Suppressor macrophage treated with lipopolysaccharide for 1 hour (primary cell): ENCODE measurements at regions not wholly inside any gene's neighbourhood (a gene's known extent, or its start where the extent isn't known, plus 50 kb on each side); places are given as distances from the start of the nearest gene placed in this dataset.
"Not testable (repeated sequence)": the region's sequence is repeated elsewhere in the genome, so short reads cannot be mapped to it uniquely, and the experiment has no call there.

ENCODE experiments used
- DNase-seq, 3 donors: peaks; one replicate each; pipeline ENCODE4 v3.0.0-alpha.2; 2020 to 2022

DNA sequence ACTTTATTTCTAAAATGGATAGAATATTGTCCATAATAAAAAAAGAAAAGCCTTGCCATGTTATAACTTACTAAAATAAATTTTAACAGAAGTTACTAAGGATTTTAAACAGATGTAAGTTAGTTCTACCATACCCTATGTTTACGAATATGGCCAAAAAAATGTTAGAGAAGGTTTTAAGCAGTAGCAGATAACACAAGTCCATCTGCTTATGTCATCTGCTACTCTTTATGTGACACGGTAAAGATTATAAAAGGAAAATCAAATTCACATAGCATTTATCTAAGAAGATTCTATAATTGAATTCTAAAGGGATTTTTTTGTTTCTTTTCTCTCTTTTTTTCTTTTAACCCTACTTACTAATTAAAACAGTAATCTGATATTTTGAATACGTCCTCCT, 114.2 kb upstream of the MIR17HG start:
- DNase-seq: no peak

DNA sequence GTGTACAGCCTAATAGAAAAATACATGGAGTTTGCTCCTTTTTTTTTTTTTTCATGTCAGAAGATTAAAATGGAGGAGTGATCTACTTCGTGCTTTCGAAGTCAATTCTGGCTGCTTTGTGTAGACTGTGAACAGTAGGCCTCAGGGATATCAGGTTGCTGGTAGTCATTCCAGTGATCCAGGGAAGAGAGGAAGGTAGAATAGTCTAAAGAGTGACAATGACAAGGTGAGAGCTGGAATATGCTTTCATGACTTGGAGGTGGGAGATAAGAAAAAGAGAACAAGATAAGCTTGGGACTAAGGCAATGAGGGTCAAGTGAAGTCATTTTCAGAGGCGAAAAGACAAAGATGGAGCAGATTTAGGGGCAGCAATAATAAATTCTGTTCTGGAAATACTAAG, 111.3 kb upstream of the MIR17HG start:
- no peak for DNase-seq

DNA sequence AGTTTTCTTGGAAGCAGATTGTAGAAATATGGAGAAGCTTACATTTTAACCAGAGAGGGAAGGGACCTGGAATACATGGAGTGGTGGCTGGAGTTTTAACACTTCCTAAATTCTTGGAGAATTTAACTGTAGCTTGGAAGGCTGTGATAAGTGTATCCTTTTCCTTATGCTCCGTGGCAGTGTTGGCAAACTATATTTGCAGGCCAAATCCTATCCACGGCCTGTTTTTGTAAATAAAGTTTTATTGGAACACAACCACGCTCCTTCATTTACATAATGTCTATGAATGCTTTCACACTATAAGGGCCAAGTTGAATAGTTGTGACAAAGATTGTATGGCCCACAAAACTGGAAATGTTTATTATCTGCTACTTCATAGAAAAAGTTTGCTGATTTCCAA, 110.6 kb upstream of the MIR17HG start:
- no peak for DNase-seq

DNA sequence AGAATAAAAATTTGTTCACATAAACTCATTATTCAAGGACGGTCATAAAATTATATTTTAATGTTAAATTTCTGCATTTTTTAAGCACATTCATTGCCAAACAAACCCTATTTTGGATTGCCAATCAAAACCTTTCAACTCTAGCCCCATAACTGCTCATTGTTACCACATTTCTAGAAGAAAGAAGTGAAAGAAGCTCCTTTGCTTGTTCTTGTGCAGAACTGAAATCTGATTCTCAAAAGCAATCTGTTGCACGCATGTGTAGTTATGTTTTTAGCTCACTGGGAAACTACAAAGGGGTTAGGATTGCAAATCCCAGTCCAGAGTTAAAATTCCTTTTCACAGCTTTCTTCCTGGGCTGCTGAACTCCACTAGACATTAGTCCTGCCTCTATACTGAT, 109.5 kb upstream of the MIR17HG start:
- no peak for DNase-seq

DNA sequence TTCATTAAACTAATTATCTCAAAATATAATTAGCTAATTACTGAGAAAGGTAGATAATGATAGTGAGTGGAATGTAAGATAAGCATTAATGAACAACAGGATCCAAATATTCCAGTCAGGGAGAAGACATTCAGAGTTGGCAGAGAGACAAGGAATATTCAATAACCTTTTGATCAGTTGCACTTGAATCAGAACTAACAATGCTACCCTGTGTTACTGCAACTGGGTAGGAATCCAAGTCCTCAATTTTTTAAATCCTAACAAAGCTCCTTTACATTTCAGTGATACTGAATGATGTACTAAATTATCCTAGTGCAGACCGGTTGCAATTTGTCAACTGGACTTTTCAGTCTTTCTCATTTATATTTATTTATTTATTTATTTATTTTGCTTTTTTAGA, 107.1 kb upstream of the MIR17HG start:
- no peak for DNase-seq

DNA sequence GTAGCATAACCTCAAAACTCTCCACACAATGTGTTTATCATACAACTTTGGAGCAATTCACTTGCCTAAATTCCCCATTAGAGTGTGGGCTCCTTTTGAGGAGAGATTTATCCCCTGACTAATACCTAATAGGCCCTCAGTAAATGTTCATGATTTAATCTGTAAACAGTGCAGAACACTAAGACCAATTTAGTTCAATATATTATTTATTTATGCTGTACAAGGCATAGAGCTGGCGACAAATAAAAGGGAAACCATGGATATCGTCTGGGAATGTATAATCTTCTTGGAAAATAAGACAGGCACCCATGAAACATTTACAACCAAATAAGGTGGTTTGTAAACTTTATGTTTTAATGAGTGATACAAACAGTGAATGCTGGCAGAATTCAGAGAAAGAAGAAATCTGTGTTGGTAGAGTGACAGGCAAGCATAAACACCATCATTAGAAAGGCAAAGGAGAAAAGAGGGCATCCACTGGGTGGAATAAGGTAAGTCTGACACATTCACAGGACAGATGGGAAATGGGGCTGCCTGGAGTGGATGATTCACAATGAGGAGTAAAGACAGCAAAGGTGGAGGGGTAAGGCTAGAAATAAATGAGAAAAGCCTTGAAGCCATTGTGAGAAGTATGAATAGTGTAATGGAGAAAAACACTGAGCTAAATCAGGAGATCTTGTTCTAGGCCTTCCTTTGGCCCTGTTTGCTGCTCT, 106.1 kb upstream of the MIR17HG start:
- no peak for DNase-seq

DNA sequence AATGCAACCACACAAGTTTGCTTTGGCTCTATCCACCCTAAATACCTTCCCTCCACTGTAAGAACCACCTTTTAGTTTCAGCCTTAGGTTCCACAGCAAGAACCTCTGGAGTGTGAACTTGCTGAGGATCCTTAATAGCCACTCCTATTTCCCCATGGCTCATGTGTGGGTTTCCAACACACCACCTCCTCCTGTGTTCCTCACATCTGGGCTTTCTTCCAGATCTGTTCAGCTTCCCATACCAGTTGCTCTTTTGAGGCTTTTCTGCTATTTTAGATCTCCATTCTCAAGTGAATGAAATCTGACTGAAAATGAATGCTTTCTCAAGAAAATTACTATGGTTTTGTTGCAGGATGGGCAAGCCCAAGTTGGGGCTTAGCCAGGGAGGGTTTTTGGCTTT, 104.8 kb upstream of the MIR17HG start:
- DNase-seq: no peak

DNA sequence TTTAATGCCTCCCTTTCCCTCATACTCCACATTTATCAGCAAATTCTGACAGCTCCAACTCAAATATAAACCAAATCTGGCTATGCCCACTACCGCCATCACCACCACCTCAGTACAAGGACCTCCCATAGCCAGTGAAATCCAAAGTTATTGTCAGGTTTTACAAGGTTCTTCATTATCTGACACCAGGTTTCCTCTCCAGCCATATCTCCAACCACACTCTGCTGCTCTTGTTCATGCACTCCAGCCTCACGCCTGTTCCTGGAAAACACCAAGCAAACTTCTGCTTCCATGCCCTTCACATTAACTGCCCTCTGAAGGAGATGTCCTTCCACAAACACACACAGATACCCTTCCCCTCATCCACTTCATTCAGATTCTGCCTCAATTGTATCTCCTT, 102.2 kb upstream of the MIR17HG start:
- DNase-seq: no peak

DNA sequence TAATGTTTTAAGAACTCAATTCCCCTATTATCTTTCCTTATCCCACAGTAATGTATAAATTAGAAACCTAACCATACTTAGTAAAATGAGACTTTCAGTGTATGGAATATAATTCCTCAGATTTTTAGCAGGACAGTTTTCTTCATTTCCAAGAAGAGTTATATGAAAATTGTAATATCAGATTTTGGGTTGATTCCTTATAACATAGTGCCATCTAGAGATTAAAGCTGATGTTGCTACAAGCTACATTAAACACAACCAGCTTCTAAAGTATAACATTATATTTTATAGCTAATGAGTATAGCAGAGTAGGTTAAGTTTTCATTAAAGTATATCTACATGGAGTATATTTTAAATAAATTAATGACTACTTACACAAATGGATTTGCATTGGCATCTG, 99.7 kb upstream of the MIR17HG start:
- peak in 2 of 3 donors; percentile 36 to 38 for DNase-seq

DNA sequence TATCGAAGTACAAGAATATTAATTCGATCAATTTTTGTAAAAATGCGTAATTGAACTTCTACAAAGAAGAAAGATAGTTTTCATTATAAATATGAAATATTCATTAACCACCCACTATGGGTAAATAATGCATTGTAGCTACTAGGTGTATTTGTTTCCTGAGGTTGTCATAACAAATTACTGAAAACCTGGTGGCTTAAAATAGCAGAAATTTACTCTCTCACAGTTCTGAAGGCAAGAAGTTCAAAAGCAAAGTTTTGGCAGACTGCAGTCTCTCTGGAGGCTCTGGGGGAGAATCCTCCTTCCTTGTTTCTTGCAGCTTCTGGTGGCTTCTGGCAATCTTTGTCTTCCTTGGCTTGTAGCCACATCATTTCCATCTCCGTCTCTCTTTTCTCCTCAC, 99.2 kb upstream of the MIR17HG start:
- DNase-seq: no peak

DNA sequence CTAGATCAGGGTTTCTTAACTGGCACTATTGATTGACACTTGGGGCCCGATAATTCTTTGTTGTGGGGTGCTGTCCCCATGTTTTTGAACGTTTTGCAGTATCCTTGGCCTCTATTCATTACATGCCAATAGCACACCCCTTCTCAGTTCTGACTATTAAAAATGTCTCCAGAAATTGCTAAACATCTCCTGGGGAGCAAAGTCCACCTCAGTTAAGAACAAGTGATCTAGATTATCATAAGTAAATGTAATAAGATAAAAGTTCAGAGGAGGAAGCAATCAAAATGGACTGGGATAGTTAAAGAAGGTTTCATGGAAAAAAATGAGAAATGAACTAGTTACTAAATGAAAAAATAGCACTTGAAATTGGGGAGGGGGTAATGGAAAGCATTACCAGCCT, 98.1 kb upstream of the MIR17HG start:
- no peak for DNase-seq

DNA sequence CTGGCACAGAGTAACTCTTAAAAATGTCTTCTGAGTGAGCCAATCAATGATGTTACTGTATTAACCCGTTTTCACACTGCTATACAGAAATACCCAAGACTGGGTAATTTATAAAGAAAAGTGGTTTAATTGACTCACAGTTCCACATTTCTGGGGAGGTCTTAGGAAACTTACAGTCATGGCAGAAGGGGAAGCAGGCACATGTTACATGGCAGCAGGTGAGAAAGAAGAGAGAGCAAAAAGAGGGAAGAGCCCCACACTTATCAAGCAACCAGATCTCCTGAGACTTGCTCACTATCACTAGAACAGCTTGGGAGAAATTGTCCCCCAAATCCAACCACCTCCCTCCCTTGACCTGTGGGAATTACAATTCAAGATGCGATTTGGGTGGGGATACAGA, 97.6 kb upstream of the MIR17HG start:
- DNase-seq: no peak

DNA sequence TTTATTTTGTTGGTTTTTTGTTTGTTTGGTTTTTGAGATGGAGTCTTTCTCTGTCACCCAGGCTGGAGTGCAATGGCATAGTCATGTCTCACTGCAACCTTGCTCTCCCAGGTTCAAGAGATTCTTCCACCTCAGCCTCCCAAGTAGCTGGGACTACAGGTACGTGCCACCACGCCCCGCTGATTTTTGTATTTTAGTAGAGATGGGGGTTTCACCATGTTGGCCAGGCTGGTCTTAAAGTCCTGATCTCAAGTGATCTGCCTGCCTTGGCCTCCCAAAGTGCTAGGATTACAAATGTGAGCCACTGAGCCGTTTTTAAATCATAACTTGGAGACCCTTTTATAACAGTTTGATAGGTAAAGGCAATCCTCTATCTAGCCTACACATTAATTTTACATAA, 95.9 kb upstream of the MIR17HG start:
- DNase-seq: not testable (repeated sequence)

DNA sequence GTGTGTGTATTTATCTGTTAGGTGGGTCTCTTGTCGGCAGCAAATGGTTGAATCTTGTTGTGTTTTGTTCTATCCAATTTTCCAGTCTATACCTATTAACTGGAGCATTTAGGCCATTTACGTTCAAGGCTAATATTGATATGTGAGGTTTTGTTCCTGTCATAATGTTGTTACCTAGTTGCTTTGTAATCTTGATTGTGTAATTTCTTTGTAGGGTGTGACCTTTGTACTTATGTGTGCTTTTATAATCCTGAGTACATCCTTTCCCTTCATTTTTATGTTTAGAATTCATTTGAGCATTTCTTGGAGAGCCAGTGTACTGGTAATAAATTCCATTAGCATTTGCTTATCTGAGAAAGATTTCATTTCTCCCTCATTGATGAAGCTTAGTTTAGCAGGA, 83.0 kb upstream of the MIR17HG start:
- DNase-seq: no peak

DNA sequence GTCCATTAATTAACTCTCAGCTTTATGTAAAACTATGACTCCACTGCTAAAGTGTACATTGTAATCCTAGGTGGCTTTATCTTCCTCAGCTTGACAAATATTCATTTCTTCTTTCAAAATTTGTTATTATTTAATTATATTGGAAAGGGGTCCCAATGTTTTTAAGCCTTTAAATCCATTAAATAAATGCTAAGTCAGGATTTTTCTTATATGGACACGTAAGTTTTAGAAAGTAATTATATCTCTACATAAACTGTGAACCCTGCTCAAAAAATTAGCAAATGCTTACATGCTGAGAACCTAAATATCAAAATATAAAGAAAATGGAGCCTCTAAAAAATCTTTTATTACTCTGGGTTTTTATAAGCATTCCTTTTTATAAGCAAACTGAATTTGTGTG, 78.2 kb upstream of the MIR17HG start:
- DNase-seq: no peak

DNA sequence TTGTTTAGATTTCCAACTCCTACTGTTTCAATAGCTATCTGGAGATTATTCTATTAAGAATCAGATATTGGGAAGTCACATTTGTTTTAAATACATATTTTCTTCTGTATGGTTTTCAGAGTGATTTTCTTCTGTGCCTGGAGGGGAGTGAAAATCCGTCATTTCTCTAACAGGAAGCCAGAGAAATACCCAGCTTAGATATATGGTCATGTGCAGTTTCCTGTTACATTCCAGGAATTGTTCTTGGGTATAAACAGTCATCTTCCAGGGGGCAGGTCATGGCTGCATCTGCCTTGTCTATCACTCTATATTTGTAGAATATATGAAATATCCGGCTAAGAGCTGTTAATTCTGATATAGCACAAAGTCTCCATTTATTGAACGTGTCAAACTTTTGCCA, 77.5 kb upstream of the MIR17HG start:
- DNase-seq: no peak

DNA sequence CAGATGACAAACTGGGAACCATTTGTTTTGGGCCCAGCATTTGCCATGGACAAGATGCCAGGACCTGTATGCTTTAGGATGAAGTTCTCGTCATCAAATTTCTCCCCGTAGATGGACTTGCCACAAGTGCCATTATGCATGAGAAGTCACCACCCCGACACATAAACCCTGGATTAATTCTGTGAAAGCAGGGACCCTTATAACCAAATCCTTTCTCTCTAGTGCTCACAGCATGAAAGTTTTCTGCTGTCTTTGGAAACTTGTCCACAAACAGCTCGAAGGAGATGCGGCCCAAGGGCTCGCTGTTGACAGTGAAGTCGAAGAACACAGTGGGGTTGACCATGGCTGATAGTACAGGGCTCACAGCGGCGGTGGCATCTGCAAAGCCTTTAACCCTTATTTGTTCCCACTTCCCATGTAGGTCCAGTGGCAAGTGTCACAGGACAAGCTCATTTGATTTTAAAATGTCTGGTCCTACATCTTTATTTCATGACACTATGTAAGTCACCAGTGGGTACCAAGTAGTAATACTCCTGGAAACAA, 75.2 kb upstream of the MIR17HG start:
- no peak for DNase-seq

DNA sequence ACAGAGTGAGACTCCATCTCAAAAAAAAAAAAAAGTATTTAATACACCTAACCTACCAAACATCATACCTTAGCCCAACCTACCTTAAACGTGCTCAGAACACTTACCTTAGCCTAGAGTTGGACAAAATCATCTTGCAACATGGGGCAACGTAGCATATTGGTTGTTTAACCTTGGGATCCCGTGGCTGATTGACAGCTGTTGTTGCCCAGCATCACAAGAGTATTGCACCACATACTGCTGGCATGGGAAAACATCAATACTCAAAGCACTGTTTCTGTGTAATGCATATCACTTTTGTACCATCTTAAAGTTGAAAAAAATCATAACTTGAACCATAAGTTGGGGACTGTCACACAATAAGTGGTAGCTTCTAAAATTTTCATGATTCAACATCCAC, 73.8 kb upstream of the MIR17HG start:
- no peak for DNase-seq

DNA sequence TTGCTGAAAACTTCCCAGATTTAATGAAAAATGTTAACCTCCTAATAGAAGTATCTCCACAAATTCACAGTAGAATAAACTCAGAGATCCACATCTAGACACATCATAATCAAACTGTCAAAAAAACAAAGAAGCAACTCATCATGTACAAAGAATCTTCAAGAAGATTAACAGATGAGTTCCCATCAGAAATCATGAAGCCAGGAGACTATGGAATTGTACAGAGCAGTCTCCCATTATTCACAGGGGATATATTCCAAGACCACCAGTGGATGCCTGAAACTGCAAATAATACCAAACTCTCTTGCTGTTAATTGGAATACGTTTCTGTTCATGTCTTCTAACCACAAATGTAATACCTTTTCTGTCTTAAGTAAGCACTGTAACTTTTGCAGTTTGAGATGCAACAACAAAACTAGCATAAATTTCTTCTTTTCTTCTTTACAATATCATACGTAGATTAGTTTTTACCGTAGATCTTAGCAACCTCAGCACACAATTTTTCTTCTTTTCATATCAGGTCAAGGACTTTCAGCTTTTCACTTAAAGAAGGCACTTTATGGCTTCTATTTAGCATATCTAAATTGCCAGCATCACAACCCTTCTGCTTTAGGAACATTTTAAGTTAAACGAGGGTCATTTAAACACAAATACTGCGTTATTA, 70.3 kb upstream of the MIR17HG start:
- no peak for DNase-seq

DNA sequence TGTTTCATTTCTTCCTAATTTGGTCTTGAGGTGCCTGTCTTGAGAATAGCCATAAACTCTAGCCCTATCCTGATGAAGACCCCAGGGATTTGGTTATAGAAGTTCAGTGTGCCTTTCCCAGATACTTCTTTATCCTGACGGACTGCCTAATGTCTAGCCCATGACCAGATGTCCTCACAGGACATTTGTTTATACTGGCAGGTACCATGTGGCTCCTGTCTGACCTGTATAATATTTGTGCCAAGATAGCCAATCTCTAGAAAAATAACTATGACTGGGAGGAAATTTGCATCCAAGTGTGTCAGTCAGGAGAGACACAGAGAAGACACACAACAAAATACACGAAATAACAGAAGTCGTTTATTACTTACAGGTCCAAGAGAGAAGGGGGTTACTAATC, 69.2 kb upstream of the MIR17HG start:
- DNase-seq: no peak

DNA sequence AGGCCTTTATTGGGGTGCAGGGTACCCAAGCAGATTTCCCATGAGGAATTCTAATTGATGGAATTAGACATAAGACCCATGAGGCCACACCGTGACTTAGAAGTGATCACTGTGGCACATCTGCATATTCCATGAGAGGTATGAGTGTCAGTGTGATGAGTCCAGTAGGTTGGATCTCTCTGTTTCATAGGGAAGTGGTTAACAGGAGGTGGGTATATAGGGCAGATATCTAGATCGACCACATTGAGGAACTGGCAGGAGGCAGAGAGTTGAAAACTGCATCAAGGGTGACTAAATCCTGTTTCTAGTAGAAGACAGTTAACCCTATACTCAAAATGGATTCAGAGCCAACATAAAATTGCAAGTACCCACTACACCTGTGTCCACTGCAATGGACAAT, 68.6 kb upstream of the MIR17HG start:
- DNase-seq: peak; percentile 5 to 20 (median 16)

DNA sequence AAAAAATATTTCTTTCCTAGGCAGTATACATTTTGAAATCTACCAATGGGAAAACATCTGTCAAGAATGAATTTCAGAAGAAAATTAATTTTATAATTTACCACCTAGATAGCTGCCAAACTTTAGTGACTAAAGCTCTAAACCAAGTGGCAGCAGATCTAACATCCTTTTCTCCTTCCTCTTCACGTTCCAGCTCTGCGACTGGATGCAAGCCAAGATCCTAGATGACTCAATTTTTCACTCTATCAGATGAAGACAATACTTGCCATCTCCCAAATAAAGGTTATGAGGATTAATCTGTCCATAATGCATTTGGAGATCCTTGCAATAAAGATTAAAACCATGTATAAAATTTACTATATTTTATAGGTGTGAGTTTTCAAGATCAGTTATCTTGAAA, 66.7 kb upstream of the MIR17HG start:
- peak; percentile 38 to 47 (median 41) for DNase-seq

DNA sequence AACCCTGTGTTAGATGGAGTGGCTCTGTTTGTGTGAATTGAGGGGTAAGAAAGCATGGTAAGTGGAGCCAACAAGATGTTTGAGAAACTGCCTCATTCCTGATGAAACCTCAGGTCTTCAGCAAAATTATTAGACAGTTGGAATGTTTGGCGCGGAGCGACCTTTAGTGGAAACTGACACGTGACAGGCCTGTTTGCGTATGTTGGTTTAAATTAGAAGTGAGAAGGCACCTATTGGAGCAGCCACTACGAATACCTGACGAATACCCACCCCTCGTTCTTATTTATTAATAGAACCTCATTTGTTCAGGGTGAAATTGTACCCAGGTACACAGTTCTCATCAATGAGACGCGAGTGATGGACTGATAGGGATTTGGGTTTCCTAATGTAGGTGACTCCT, 63.2 kb upstream of the MIR17HG start:
- no peak for DNase-seq

DNA sequence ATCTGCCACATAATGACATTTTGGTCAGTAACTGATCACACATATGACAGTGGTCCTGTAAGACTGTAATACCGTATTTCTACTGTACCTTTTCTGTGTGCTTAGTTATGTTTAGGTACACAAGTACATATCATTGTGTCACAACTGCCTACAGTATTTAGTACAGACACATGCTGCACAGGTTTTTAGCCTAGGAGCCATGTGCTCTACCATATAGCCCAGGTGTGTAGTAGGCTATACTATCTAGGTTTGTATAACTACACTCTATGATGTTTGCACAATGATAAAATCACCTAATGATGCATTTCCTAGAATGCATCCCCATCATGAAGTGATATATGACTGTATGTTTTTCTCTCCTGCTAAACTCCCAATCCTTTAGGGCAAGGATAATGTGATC, 61.2 kb upstream of the MIR17HG start:
- no peak for DNase-seq

DNA sequence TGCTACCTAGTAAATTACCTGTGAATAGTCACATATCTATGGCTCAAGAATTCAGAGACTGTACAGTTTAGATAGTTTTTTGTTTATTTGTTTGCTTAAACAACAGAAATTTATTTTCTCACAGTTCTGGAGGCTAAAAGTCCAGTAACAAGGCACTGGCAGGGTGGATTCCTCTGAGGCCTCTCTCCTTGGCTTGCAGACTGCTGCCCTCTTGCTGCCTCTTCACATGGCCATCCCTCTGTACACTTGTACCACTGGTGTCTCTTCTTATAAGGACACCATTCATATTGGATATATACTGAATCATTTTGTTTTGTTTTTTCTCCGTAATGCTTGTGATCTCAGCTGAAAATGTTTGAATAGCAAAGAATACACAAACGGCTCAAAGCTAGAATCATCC, 56.4 kb upstream of the MIR17HG start:
- no peak for DNase-seq
